Stomach (tissue), 4 donors: ENCODE measurements at regions not wholly inside any gene's neighbourhood (a gene's known extent, or its start where the extent isn't known, plus 50 kb on each side); places are given as distances from the start of the nearest gene placed in this dataset.

Experiments used
- CTCF ChIP-seq, 7 experiments: fragments of 450-650 bp in 4 of 7; fragments of 200-600 bp in 3 of 7; sonication (generic) in 3 of 7; IDR thresholded peaks; one replicate each; pipeline ENCODE4 v1.5.1; 2016 to 2019; ENCODE audit warnings: antibody characterized with exemption in 7 of 7, control low read depth in 2 of 7, mild to moderate bottlenecking in 1 of 7
- POLR2AphosphoS5 ChIP-seq, 3 donors: sonication (generic); formaldehyde crosslinking; IDR thresholded peaks; one replicate each; pipeline ENCODE4 v1.6.1; 2016; ENCODE audit warnings: antibody characterized with exemption in 3 of 3

- TF ChIP-seq POLR2AphosphoS5 (IDR thresholded peaks at IDR 0.05): no peak
- TF ChIP-seq CTCF (IDR thresholded peaks at IDR 0.05): no peak
Observed at GRCh38 chr15:95772982-95773381, 557.5 kb upstream of the NR2F2 start.
